Adipocyte (in vitro differentiated cells): ENCODE measurements at regions not wholly inside any gene's neighbourhood (a gene's known extent, or its start where the extent isn't known, plus 50 kb on each side); places are given as distances from the start of the nearest gene placed in this dataset.

Source experiments
- DNase-seq: peaks from one replicate; pipeline ENCODE4 v3.0.0-alpha.2; 2015; ENCODE audit warnings: low read depth
- H3K27me3 ChIP-seq: replicated peaks from 2 replicates; pipeline ENCODE4 v1.7.0; 2013; ENCODE audit warnings: mild to moderate bottlenecking, low read length, moderate library complexity; ENCODE audit not compliant: control insufficient read depth, insufficient read depth
- H3K36me3 ChIP-seq: 2 replicates; pipeline ENCODE4 v1.7.0; 2013; ENCODE audit warnings: low read length, mild to moderate bottlenecking, moderate library complexity; ENCODE audit not compliant: control insufficient read depth, insufficient read depth, severe bottlenecking
- H3K4me1 ChIP-seq: 2 replicates; pipeline ENCODE4 v1.7.0; 2013; ENCODE audit warnings: mild to moderate bottlenecking, low read length, moderate library complexity; ENCODE audit not compliant: control insufficient read depth, insufficient read depth
- H3K4me3 ChIP-seq: 2 replicates; pipeline ENCODE4 v1.7.0; 2013; ENCODE audit warnings: mild to moderate bottlenecking, low read length, moderate library complexity
- H3K9ac ChIP-seq: 2 replicates; pipeline ENCODE4 v1.7.0; 2013; ENCODE audit warnings: mild to moderate bottlenecking, low read length, moderate library complexity
- H3K9me3 ChIP-seq: 2 replicates; pipeline ENCODE4 v1.7.0; 2013; ENCODE audit warnings: mild to moderate bottlenecking, low read length, moderate library complexity; ENCODE audit not compliant: control insufficient read depth

- no peaks in the 10 kb centered on the region for H3K9me3 ChIP-seq
- no peaks in the 10 kb centered on the region for H3K36me3 ChIP-seq
- peak overlapping the region; percentile 4 for H3K4me3 ChIP-seq
- H3K4me1 ChIP-seq: peaks cover 30% of the 10 kb centered on the region
- no peaks in the 10 kb centered on the region for H3K27me3 ChIP-seq
- DNase-seq: peak; percentile 84
- peak overlapping the region; percentile 18 for H3K9ac ChIP-seq
Observed at GRCh38 chr5:34586117-34586885, 69.8 kb upstream of the RAI14 start.

GRCh38 chr5:34587355-34588241 is 68.5 kb upstream of the RAI14 start:
- Histone ChIP-seq H3K9me3 (no peaks in the 10 kb centered on the region), H3K4me3 (peak overlapping the region; percentile 33), H3K27me3 (no peaks in the 10 kb centered on the region), H3K4me1 (peaks cover 30% of the 10 kb centered on the region), H3K9ac (peak overlapping the region; percentile 59), H3K36me3 (no peaks in the 10 kb centered on the region)
- DNase-seq: peak; percentile 68

GRCh38 chr5:34589832-34590231 is 66.3 kb upstream of the RAI14 start:
- peaks cover 30% of the 10 kb centered on the region for H3K4me1 ChIP-seq
- no peaks in the 10 kb centered on the region for H3K27me3 ChIP-seq
- no peak overlapping the region for H3K4me3 ChIP-seq
- H3K9ac ChIP-seq: no peak overlapping the region
- no peak for DNase-seq
- H3K9me3 ChIP-seq: no peaks in the 10 kb centered on the region
- no peaks in the 10 kb centered on the region for H3K36me3 ChIP-seq

GRCh38 chr5:34591723-34592122 is 64.4 kb upstream of the RAI14 start:
- no peaks in the 10 kb centered on the region for H3K9me3 ChIP-seq
- peaks cover 16% of the 10 kb centered on the region for H3K4me1 ChIP-seq
- no peaks in the 10 kb centered on the region for H3K27me3 ChIP-seq
- no peak overlapping the region for H3K4me3 ChIP-seq
- DNase-seq: no peak
- H3K9ac ChIP-seq: no peak overlapping the region
- no peaks in the 10 kb centered on the region for H3K36me3 ChIP-seq

DNA sequence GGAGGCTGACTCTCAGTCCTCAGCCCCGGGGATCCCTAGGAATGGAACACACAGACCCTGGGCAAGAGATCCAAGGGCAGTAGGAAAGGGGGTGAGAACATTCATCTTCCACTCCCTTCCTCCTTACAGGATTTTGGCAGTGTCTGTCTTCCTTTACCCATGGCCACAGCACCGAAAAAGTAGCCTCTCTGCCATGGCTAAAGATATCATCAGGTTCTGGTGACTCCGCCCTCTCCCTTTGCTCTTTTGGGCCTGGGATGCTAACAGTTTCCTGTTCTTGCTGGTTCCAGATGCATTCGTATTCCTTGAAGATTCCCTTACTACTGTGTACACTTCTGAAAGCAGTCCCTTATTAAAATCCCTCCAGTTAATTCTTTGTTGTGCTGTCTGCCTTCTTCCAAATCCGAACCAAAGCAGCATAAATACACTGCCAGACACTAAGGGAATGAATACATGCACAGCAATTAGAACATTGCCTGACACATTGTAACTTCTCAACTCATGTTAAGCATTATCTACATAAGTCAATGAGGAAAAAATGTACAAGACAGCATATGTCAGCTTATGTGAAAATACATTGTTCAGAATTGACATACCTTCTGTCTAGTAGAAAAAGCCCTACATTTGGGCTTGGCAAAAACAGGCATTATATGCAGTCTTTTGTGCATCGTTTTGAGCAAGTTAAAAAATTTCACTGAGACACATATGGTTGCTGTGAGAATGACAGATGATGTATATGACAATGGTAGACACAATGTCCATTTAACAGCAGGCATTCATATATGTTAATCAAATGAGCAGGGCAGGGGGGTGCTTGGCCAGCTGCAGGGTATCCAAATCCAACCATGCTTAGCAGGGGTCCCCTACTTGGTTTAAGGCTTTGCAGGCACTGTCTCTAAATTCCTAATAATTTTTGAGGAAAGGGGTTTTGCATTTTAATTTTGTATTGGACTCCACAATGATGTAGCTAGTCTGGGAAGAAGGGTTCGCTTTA is 58.8 kb upstream of the RAI14 start:
- no peaks in the 10 kb centered on the region for H3K36me3 ChIP-seq
- DNase-seq: peak; percentile 23
- H3K9ac ChIP-seq: no peak overlapping the region
- H3K9me3 ChIP-seq: no peaks in the 10 kb centered on the region
- peaks cover 28% of the 10 kb centered on the region for H3K4me1 ChIP-seq
- no peaks in the 10 kb centered on the region for H3K27me3 ChIP-seq
- no peak overlapping the region for H3K4me3 ChIP-seq

- H3K4me3 ChIP-seq: no peak overlapping the region
Observed at GRCh38 chr5:34598177-34598794, 57.8 kb upstream of the RAI14 start.

DNA sequence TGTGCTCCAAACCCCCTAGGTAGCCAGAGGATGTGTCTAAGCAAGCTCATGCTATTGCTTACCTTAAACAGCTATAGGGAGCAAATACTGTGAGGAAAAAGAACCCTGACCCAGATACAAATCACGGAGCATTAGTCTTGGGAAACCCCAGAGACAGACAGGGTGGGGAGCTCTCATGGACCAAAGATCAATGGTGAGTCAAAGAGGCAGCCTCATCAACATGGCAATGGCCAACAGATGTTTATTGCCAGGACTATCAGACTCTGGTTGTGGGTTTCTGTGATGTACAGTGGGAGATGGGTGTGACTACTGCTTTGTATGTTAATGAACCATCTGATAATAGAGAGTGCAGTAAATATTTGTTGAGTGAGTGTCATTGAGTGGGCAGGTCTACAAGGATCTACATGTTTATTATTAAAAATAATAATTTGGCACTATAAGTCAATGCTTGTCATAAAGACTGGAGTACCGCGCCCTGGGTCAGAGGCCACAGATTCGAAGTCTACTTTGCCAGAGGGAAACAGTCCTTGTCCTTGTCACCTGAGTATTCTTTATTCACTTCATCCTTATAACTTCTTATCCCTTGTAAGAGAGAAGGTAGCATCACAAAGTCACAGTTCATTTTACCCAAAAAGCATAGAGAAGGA is 56.5 kb upstream of the RAI14 start:
- no peak for DNase-seq
- no peak overlapping the region for H3K4me3 ChIP-seq
- H3K27me3 ChIP-seq: no peaks in the 10 kb centered on the region
- H3K9me3 ChIP-seq: no peaks in the 10 kb centered on the region
- no peaks in the 10 kb centered on the region for H3K36me3 ChIP-seq
- no peak overlapping the region for H3K9ac ChIP-seq
- H3K4me1 ChIP-seq: peaks cover 28% of the 10 kb centered on the region

More at GRCh38 chr5:34598177-34598794, 57.8 kb upstream of the RAI14 start:
- H3K9me3 ChIP-seq: no peaks in the 10 kb centered on the region
- no peak overlapping the region for H3K9ac ChIP-seq
- DNase-seq: peak; percentile 95
- H3K36me3 ChIP-seq: no peaks in the 10 kb centered on the region
- H3K4me1 ChIP-seq: peaks cover 28% of the 10 kb centered on the region
- no peaks in the 10 kb centered on the region for H3K27me3 ChIP-seq

DNA sequence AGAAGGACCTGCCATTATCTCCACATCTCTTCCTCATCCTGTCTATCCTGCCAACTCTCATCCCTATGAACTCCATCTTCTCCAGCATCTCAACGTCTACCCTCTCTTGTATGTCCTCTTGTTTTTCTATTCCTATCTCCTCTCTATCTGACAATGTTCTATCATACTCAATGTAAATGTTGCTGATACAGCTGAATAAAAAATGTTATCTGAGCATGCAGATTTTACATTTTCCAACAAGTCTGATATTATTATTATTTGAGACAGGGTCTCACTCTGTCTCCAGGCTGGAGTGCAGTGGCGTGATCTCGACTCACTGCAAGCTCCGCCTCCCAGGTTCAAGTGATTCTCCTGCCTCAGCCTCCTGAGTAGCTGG is 56.0 kb upstream of the RAI14 start:
- Histone ChIP-seq H3K36me3 (no peaks in the 10 kb centered on the region), H3K27me3 (no peaks in the 10 kb centered on the region), H3K9me3 (no peaks in the 10 kb centered on the region), H3K4me1 (peaks cover 28% of the 10 kb centered on the region), H3K4me3 (no peak overlapping the region), H3K9ac (no peak overlapping the region)
- no peak for DNase-seq

- H3K4me3 ChIP-seq: no peak overlapping the region
- no peak overlapping the region for H3K9ac ChIP-seq
- no peaks in the 10 kb centered on the region for H3K27me3 ChIP-seq
- peaks cover 14% of the 10 kb centered on the region for H3K4me1 ChIP-seq
- no peaks in the 10 kb centered on the region for H3K36me3 ChIP-seq
- H3K9me3 ChIP-seq: no peaks in the 10 kb centered on the region
- no peak for DNase-seq
Observed at GRCh38 chr5:34603378-34603777, 52.8 kb upstream of the RAI14 start.

GRCh38 chr5:34604119-34604675 is 51.9 kb upstream of the RAI14 start:
- H3K9me3 ChIP-seq: no peaks in the 10 kb centered on the region
- H3K4me1 ChIP-seq: peaks cover 13% of the 10 kb centered on the region
- no peak for DNase-seq
- H3K27me3 ChIP-seq: no peaks in the 10 kb centered on the region
- H3K4me3 ChIP-seq: no peak overlapping the region
- no peak overlapping the region for H3K9ac ChIP-seq
- H3K36me3 ChIP-seq: no peaks in the 10 kb centered on the region
